Hepatocyte (in vitro differentiated cells): ENCODE measurements at regions not wholly inside any gene's neighbourhood (a gene's known extent, or its start where the extent isn't known, plus 50 kb on each side); places are given as distances from the start of the nearest gene placed in this dataset.

Experiments used
- DNase-seq: peaks from one replicate; pipeline ENCODE4 v3.0.0-alpha.2; 2016; ENCODE audit warnings: low spot score
- H2AFZ ChIP-seq: fragments of 200-600 bp; sonication (generic); 2 replicates; pipeline ENCODE4 v1.6.0; 2016; ENCODE audit warnings: antibody characterized with exemption, mild to moderate bottlenecking
- H3K27ac ChIP-seq: fragments of 200-600 bp; sonication (generic); 2 replicates; pipeline ENCODE4 v1.5.1; 2016; ENCODE audit warnings: mild to moderate bottlenecking
- H3K27me3 ChIP-seq: fragments of 200-600 bp; sonication (generic); 2 replicates; pipeline ENCODE4 v1.6.1; 2016
- H3K36me3 ChIP-seq: fragments of 200-600 bp; sonication (generic); replicated peaks from 2 replicates; pipeline ENCODE4 v1.5.1; 2016; ENCODE audit warnings: low read depth; ENCODE audit not compliant: insufficient read depth
- H3K4me1 ChIP-seq: fragments of 200-600 bp; sonication (generic); 2 replicates; pipeline ENCODE4 v1.5.1; 2016; ENCODE audit warnings: mild to moderate bottlenecking, moderate library complexity; ENCODE audit not compliant: insufficient read depth
- H3K4me2 ChIP-seq: fragments of 200-600 bp; sonication (generic); 2 replicates; pipeline ENCODE4 v1.6.0; 2016
- H3K4me3 ChIP-seq: fragments of 200-600 bp; sonication (generic); 2 replicates; pipeline ENCODE4 v1.5.1; 2016; ENCODE audit warnings: mild to moderate bottlenecking
- H3K79me2 ChIP-seq: fragments of 200-600 bp; sonication (generic); 2 replicates; pipeline ENCODE4 v1.6.0; 2017; ENCODE audit warnings: mild to moderate bottlenecking
- H3K9me2 ChIP-seq: fragments of 200-600 bp; sonication (generic); replicated peaks from 2 replicates; pipeline ENCODE4 v1.6.0; 2017; ENCODE audit warnings: mild to moderate bottlenecking; ENCODE audit not compliant: insufficient read depth
- H3K9me3 ChIP-seq: fragments of 200-600 bp; sonication (generic); 2 replicates; pipeline ENCODE4 v1.5.1; 2016; ENCODE audit warnings: low read depth, mild to moderate bottlenecking
- H4K20me1 ChIP-seq: fragments of 200-600 bp; sonication (generic); 2 replicates; pipeline ENCODE4 v1.6.0; 2016; ENCODE audit warnings: mild to moderate bottlenecking; ENCODE audit not compliant: insufficient read depth, poor library complexity, severe bottlenecking
- CTCF ChIP-seq: fragments of 200-600 bp; sonication (generic); IDR thresholded peaks from 2 replicates; pipeline ENCODE4 v1.5.1; 2016; ENCODE audit warnings: antibody characterized with exemption, mild to moderate bottlenecking; ENCODE audit not compliant: poor library complexity
- EZH2 ChIP-seq: fragments of 200-600 bp; sonication (generic); IDR thresholded peaks from 2 replicates; pipeline ENCODE4 v1.6.1; 2016; ENCODE audit warnings: antibody characterized with exemption, mild to moderate bottlenecking, borderline replicate concordance
- EZH2phosphoT487 ChIP-seq: fragments of 200-600 bp; sonication (generic); IDR thresholded peaks from one replicate; pipeline ENCODE4 v1.6.1; 2018; ENCODE audit warnings: antibody characterized with exemption, mild to moderate bottlenecking, low read depth, moderate library complexity; ENCODE audit not compliant: unreplicated experiment, severe bottlenecking
- WGBS: methylation state at CpG from one replicate; pipeline ENCODE4 v1.1.6; 2016; ENCODE audit warnings: low lambda C conversion rate; ENCODE audit errors: missing lambda C conversion rate; 5-methylcytosine and 5-hydroxymethylcytosine counted together

GRCh38 chr4:89177807-89178206 lies 66.5 kb downstream of the TIGD2 start:
- WGBS = 64% methylated on average over 1 of the region's 1 CpG
- no peaks in the 10 kb centered on the region for H3K36me3 ChIP-seq
- no peaks in the 10 kb centered on the region for H3K9me2 ChIP-seq
- H3K27me3 ChIP-seq = no peaks in the 10 kb centered on the region
- no peak overlapping the region for H2AFZ ChIP-seq
- H3K4me3 ChIP-seq = no peak overlapping the region
- no peaks in the 10 kb centered on the region for H3K79me2 ChIP-seq
- no peaks in the 10 kb centered on the region for H3K9me3 ChIP-seq
- H3K27ac ChIP-seq = no peak overlapping the region
- TF ChIP-seq CTCF (no peak), EZH2 (no peak), EZH2phosphoT487 (no peak)
- no peak overlapping the region for H3K4me2 ChIP-seq
- H3K4me1 ChIP-seq = no peaks in the 10 kb centered on the region
- DNase-seq = no peak
- no peaks in the 10 kb centered on the region for H4K20me1 ChIP-seq

GRCh38 chr4:89184407-89184806 lies 73.1 kb downstream of the TIGD2 start:
- Histone ChIP-seq H4K20me1 (no peaks in the 10 kb centered on the region), H3K4me3 (no peak overlapping the region), H3K9me2 (no peaks in the 10 kb centered on the region), H3K36me3 (no peaks in the 10 kb centered on the region), H3K79me2 (no peaks in the 10 kb centered on the region), H3K9me3 (no peaks in the 10 kb centered on the region), H2AFZ (no peak overlapping the region), H3K27me3 (peaks cover 6% of the 10 kb centered on the region), H3K27ac (no peak overlapping the region), H3K4me1 (no peaks in the 10 kb centered on the region), H3K4me2 (no peak overlapping the region)
- WGBS = 24% methylated on average over 1 of the region's 1 CpG
- DNase-seq = no peak
- no peak for TF ChIP-seq EZH2phosphoT487
- TF ChIP-seq CTCF = no peak
- TF ChIP-seq EZH2 = no peak
